Transverse colon (tissue), 4 donors: ENCODE measurements at regions not wholly inside any gene's neighbourhood (a gene's known extent, or its start where the extent isn't known, plus 50 kb on each side); places are given as distances from the start of the nearest gene placed in this dataset.

Experiments used
- CTCF ChIP-seq, 5 experiments: fragments of 200-600 bp in 3 of 5; fragments of 450-650 bp in 2 of 5; sonication (generic) in 3 of 5; IDR thresholded peaks; 1 replicate in 2 of 5; 2 replicates in 3 of 5; pipeline ENCODE4 v1.5.1; 2016 to 2017; ENCODE audit warnings: antibody characterized with exemption in 5 of 5, inconsistent platforms in 3 of 5, mild to moderate bottlenecking in 2 of 5, moderate library complexity in 1 of 5
- POLR2AphosphoS5 ChIP-seq, 3 donors: sonication (generic); formaldehyde crosslinking; IDR thresholded peaks; one replicate each; pipeline ENCODE4 v1.6.1; 2016; ENCODE audit warnings: antibody characterized with exemption in 3 of 3

GRCh38 chr6:86791476-86791875 lies 145.9 kb upstream of the HTR1E start:
- TF ChIP-seq CTCF (IDR thresholded peaks at IDR 0.05) (no peak), POLR2AphosphoS5 (IDR thresholded peaks at IDR 0.05) (no peak)
